Heart right ventricle (tissue), 16 donors: ENCODE measurements at regions not wholly inside any gene's neighbourhood (a gene's known extent, or its start where the extent isn't known, plus 50 kb on each side); places are given as distances from the start of the nearest gene placed in this dataset.

Experiments
- ATAC-seq, 8 donors: fragments of 200-7000 bp; cut with Tn5 transposase; one replicate each; pipeline ENCODE4 v1.9.1; 2020; ENCODE audit warnings: mild to moderate bottlenecking in 8 of 8, moderate library complexity in 8 of 8, moderate number of reproducible peaks in 1 of 8
- DNase-seq, 2 donors: peaks; one replicate each; pipeline ENCODE4 v3.0.0-alpha.2; 2020
- H3K27ac ChIP-seq, 10 donors: fragments of 200-600 bp; sonication (generic) in 2 of 10; one replicate each; pipeline versions ENCODE4 v1.5.0 to v1.8.0; 2020 to 2022; ENCODE audit warnings: mild to moderate bottlenecking in 3 of 10
- H3K27me3 ChIP-seq, 7 donors: fragments of 200-600 bp; one replicate each; pipeline ENCODE4 v1.8.0; 2021 to 2022; ENCODE audit warnings: mild to moderate bottlenecking in 2 of 7
- H3K36me3 ChIP-seq, 9 donors: fragments of 200-600 bp; sonication (generic) in 1 of 9; one replicate each; pipeline versions ENCODE4 v1.5.0 to v1.8.0; 2020 to 2022; ENCODE audit warnings: mild to moderate bottlenecking in 2 of 9
- H3K4me1 ChIP-seq, 9 donors: fragments of 200-600 bp; sonication (generic) in 1 of 9; one replicate each; pipeline versions ENCODE4 v1.5.0 to v1.8.0; 2020 to 2022; ENCODE audit warnings: mild to moderate bottlenecking in 4 of 9
- H3K4me3 ChIP-seq, 10 donors: fragments of 200-600 bp; sonication (generic) in 2 of 10; one replicate each; pipeline versions ENCODE4 v1.5.0 to v1.8.0; 2020 to 2022; ENCODE audit warnings: mild to moderate bottlenecking in 7 of 10, moderate library complexity in 2 of 10
- H3K9me3 ChIP-seq, 11 donors: fragments of 200-600 bp in 10 of 11; sonication (generic) in 2 of 11; one replicate each; pipeline versions ENCODE4 v1.5.0 to v1.8.0; 2013 to 2022; ENCODE audit warnings: mild to moderate bottlenecking in 2 of 11, control low read depth in 1 of 11, moderate library complexity in 1 of 11
- WGBS, 2 donors: extraction: QIAGEN DNeasy Blood & Tissue Kit; methylation state at CpG; one replicate each; pipeline ENCODE4 v1.1.7; 2013; ENCODE audit warnings: inconsistent platforms in 1 of 2; 5-methylcytosine and 5-hydroxymethylcytosine counted together
- intact Hi-C, 10 donors: fragments of 100-400 bp; cut with DNase I; formaldehyde crosslinking; loops; one replicate each; pipeline versions ENCODE4 v1.11.1 to v1.14.2; 2022
- TF ChIP-seq, protein P1 (sequence below), 9 donors: fragments of 200-600 bp; sonication (generic) in 2 of 9; IDR thresholded peaks; one replicate each; pipeline versions ENCODE4 v1.5.0 to v1.8.0; 2021 to 2022; ENCODE audit warnings: antibody characterized with exemption in 9 of 9, mild to moderate bottlenecking in 5 of 9, moderate library complexity in 1 of 9
- donor health status: Arrhythmogenic right ventricular cardiomyopathy.
- donor health status: ischemic (EF 13 %, LVEDD 7.1; RV severe dilation, severe dysfunction).
- donor health status: healthy with polysubstance abuse.
- donor health status: DM: no; HTN: yes; CAD: no.
- donor health status: DM: no; HTN: no; CAD: no.
- donor health status: ischemic (EF 25% LVEDD 6.9; RV normal size, moderate dysfunction).
- donor health status: ischemic (EF 25% LVEDD 5.7; RV mildly dilated, moderate dysfunction).
- donor health status: healthy.
- donor health status: DM: yes; HTN: yes; CAD: no.
- donor health status: Ischemic cardiomyopathy.
- donor health status: ischemic (EF 35%, LVEDD 5.7; RV mildly dilated, moderate dysfunction).
- donor health status: nonischemic (EF 11% LVEDD 7.7; RV severe dilation, severe dysfunction).
- donor health status: DM: yes; HTN: yes; CAD: no.
- donor health status: PGD.
- donor health status: ischemic (EF 29% LVEDD 5.4; RV normal size, mild dysfunction).
- donor health status: nonischemic (EF 23%, LVEDD 6.1; RV moderate dilation, normal function).

- Histone ChIP-seq H3K27ac (no peak overlapping the region), H3K9me3 (peaks cover 0 to 17% (median 0%) of the 10 kb centered on the region in 11 donors), H3K27me3 (no peaks in the 10 kb centered on the region), H3K4me3 (no peak overlapping the region), H3K36me3 (no peaks in the 10 kb centered on the region), H3K4me1 (no peaks in the 10 kb centered on the region)
- intact Hi-C loops = no loop called here
- DNase-seq = no peak
- ATAC-seq = no peak
- TF ChIP-seq, protein P1, sequence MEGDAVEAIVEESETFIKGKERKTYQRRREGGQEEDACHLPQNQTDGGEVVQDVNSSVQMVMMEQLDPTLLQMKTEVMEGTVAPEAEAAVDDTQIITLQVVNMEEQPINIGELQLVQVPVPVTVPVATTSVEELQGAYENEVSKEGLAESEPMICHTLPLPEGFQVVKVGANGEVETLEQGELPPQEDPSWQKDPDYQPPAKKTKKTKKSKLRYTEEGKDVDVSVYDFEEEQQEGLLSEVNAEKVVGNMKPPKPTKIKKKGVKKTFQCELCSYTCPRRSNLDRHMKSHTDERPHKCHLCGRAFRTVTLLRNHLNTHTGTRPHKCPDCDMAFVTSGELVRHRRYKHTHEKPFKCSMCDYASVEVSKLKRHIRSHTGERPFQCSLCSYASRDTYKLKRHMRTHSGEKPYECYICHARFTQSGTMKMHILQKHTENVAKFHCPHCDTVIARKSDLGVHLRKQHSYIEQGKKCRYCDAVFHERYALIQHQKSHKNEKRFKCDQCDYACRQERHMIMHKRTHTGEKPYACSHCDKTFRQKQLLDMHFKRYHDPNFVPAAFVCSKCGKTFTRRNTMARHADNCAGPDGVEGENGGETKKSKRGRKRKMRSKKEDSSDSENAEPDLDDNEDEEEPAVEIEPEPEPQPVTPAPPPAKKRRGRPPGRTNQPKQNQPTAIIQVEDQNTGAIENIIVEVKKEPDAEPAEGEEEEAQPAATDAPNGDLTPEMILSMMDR (IDR thresholded peaks at IDR 0.05) = no peak
- WGBS, 2 donors = 98% methylated on average over 3 of the region's 3 CpGs
Observed at GRCh38 chr3:105923140-105923539, 54.3 kb upstream of the CBLB start.

DNA sequence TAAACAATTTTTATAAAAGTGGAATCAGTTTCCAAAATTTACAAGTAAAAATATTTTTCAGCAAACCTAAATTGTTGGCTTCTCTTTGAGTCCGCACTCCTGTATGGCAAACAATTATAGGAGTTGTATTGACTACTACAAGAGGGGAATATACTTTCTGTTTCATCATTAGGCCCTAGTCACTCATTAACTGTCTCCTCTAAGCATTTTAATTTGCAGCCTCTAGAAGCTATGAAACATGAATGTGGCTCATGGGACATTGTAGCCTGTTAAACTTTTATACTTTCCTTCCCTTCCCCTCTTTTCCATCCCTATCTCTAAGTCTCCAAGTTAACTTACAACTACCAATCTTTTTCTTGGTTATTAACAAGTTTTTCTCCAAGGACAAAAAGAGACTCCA lies 58.9 kb upstream of the CBLB start:
- no peaks in the 10 kb centered on the region for H3K9me3 ChIP-seq
- DNase-seq (no peak), ATAC-seq (no peak)
- TF ChIP-seq, protein P1 (IDR thresholded peaks at IDR 0.05) = no peak
- H3K4me3 ChIP-seq = no peak overlapping the region
- H3K27ac ChIP-seq = no peak overlapping the region
- H3K36me3 ChIP-seq = no peaks in the 10 kb centered on the region
- intact Hi-C loops = no loop called here
- 99 to 100% methylated on average over 1 of the region's 1 CpG for WGBS, 2 donors
- H3K27me3 ChIP-seq = no peaks in the 10 kb centered on the region
- H3K4me1 ChIP-seq = peaks cover 0 to 14% (median 0%) of the 10 kb centered on the region in 9 donors

DNA sequence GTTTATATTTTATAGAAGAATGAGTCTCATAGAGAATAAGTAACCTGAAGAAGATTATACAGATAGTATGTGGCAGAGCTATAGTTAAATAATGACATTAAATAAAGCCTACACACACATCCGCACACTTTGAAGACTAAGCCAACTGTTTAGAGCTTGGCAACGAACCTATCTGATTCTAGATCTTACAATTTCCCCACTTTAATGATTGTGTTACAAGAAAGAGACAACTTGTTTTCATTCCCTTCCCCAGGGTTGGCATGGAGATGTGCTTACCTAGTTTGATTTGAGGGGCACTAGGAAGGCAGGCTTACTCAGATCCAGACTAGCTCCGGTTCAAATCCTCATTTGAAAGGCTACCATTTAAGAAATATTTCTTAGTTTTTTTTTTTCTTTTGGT lies 61.9 kb upstream of the CBLB start:
- peaks cover 0 to 17% (median 7%) of the 10 kb centered on the region in 9 donors for H3K4me1 ChIP-seq
- H3K9me3 ChIP-seq = no peaks in the 10 kb centered on the region
- H3K27ac ChIP-seq = peak overlapping the region in 3 of 10 donors; percentile 12 to 51 (median 15)
- no peaks in the 10 kb centered on the region for H3K36me3 ChIP-seq
- H3K4me3 ChIP-seq = no peak overlapping the region
- intact Hi-C loops = no loop called here
- TF ChIP-seq, protein P1 (IDR thresholded peaks at IDR 0.05) = no peak
- 63 to 73% methylated on average over 3 of the region's 3 CpGs for WGBS, 2 donors
- ATAC-seq (peak in 4 of 8 donors; percentile 17 to 60 (median 53)), DNase-seq (no peak)
- no peaks in the 10 kb centered on the region for H3K27me3 ChIP-seq

DNA sequence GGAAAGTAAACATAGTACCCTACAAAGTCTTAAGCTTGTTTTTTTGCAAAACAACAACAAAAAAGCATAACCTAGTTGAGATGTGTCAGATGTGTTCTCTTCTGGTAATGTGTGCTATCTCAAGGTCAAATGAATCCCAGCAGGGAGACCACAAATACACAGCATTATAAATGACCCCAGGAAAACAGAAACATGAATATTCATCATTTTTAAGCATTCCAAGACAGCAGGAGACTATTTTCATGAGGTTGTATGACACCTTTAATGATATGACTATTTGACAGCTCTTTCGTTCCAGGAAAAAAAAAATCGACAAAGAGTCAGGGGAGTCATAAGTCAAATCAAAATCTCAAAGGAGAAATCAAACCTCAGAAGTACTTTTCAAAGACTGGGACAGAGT lies 62.7 kb upstream of the CBLB start:
- no peak for ATAC-seq
- no peaks in the 10 kb centered on the region for H3K9me3 ChIP-seq
- no peaks in the 10 kb centered on the region for H3K27me3 ChIP-seq
- H3K27ac ChIP-seq = no peak overlapping the region
- TF ChIP-seq, protein P1 (IDR thresholded peaks at IDR 0.05) = no peak
- no peak for DNase-seq
- peaks cover 0 to 17% (median 7%) of the 10 kb centered on the region in 9 donors for H3K4me1 ChIP-seq
- WGBS, 2 donors = 58 to 59% methylated on average over 2 of the region's 2 CpGs
- intact Hi-C loops = no loop called here
- H3K4me3 ChIP-seq = no peak overlapping the region
- H3K36me3 ChIP-seq = no peaks in the 10 kb centered on the region
